LNCaP clone FGC (cell line): ENCODE measurements at regions not wholly inside any gene's neighbourhood (a gene's known extent, or its start where the extent isn't known, plus 50 kb on each side); places are given as distances from the start of the nearest gene placed in this dataset.
A peak's percentile ranks its signal among the peaks of the same experiment; 100 is the strongest.
"Not testable (repeated sequence)": the region's sequence is repeated elsewhere in the genome, so short reads cannot be mapped to it uniquely, and the experiment has no call there.

Experiments used
- DNase-seq: peaks from one replicate; pipeline ENCODE4 v3.0.0-alpha.2; 2011; ENCODE audit warnings: low read depth
- H3K4me3 ChIP-seq: 2 replicates; pipeline ENCODE4 v1.5.1; 2011; ENCODE audit warnings: mild to moderate bottlenecking, low read depth, low read length, control low read depth
- TF ChIP-seq, protein P1 (sequence below): IDR thresholded peaks from 2 replicates; pipeline ENCODE4 v1.5.1; 2012; ENCODE audit warnings: mild to moderate bottlenecking; ENCODE audit not compliant: control insufficient read depth, insufficient read depth; ENCODE audit errors: extremely low read depth

DNA sequence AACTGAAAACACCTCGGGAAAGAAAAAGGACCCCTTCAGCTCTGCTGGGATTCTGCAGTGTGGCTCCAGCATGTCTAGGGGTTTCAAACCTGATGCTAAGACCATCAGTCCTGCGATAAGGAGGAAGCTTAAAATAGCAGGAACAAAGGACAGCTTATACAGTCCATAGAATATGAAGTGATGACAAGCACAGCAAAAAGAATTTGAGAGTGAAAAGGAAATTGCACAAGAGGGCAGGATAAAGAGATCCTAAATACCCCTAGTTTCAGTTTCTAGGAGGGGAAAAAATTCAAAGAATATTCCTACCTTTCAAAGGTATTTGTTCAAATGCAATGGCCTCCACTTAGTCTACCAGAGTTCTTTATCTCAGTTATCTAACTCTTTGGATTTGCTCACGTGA lies 171.4 kb downstream of the TGFB2 start:
- TF ChIP-seq, protein P1, sequence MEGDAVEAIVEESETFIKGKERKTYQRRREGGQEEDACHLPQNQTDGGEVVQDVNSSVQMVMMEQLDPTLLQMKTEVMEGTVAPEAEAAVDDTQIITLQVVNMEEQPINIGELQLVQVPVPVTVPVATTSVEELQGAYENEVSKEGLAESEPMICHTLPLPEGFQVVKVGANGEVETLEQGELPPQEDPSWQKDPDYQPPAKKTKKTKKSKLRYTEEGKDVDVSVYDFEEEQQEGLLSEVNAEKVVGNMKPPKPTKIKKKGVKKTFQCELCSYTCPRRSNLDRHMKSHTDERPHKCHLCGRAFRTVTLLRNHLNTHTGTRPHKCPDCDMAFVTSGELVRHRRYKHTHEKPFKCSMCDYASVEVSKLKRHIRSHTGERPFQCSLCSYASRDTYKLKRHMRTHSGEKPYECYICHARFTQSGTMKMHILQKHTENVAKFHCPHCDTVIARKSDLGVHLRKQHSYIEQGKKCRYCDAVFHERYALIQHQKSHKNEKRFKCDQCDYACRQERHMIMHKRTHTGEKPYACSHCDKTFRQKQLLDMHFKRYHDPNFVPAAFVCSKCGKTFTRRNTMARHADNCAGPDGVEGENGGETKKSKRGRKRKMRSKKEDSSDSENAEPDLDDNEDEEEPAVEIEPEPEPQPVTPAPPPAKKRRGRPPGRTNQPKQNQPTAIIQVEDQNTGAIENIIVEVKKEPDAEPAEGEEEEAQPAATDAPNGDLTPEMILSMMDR, result no peak
- no peak for DNase-seq
- H3K4me3 ChIP-seq, result no peak overlapping the region

DNA sequence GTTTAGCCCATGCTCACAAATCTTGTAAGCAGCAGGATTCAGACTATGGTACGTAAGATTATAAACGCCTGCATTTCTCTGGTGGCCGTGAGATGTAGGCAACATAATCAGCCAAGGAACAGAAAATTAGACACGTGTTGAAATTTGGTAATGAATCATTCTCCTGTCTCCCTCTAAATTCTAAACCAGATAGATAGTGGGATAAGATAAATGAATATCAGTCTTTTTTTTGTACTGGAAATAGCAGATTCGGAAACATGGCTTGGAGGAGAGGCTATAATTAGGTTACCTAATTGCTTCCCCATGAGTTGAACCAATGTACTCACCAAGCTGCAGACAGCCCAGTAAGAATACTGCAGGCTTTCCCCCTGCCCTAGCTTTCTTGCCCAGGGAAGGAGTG lies 172.3 kb downstream of the TGFB2 start:
- H3K4me3 ChIP-seq, result no peak overlapping the region
- TF ChIP-seq, protein P1, result no peak
- DNase-seq, result no peak

DNA sequence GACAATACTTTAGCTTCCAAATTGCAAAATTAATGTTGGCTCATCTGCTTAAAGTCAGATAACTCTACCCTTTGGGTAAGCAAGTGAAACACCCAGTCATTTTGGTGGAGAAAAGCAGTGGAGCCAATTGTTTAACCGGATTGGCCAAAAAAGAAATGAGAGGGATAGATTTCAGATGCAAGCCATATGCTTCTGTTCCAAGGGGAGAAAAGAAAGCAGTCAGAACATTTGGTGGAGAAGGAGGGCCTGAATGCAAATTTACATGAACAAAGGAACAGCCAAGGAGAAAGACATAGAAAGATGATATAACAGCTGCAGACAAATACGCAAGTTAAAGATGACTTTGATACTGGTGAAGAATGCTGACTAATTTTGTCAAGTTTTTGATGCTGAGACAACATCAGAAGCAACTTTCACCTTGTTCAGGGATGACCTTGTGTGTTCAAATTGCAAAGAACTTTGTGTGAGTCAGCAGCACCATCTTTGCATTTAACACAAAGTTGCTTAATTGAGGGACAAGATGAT lies 173.1 kb downstream of the TGFB2 start:
- no peak for DNase-seq
- H3K4me3 ChIP-seq, result no peak overlapping the region

DNA sequence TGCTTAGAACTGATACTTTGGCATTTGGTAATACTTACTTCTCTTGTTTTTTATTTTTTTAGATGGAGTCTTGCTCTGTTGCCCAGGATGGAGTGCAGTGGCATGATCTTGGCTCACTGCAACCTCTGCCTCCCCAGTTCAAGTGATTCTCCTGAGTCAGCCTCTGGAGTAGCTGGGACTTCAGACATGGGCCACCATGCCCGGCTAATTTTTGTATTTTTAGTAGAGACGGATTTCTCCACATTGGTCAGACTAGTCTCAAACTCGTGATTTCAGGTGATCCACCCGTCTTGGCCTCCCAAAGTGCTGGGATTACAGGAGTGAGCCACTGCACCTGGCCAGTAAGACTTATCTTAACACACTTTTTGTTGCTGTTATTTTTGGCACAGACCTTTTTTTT lies 175.5 kb downstream of the TGFB2 start:
- not testable (repeated sequence) for H3K4me3 ChIP-seq, DNase-seq

More for the DNA sequence above, 173.1 kb downstream of the TGFB2 start:
- TF ChIP-seq, protein P1, result no peak

DNA sequence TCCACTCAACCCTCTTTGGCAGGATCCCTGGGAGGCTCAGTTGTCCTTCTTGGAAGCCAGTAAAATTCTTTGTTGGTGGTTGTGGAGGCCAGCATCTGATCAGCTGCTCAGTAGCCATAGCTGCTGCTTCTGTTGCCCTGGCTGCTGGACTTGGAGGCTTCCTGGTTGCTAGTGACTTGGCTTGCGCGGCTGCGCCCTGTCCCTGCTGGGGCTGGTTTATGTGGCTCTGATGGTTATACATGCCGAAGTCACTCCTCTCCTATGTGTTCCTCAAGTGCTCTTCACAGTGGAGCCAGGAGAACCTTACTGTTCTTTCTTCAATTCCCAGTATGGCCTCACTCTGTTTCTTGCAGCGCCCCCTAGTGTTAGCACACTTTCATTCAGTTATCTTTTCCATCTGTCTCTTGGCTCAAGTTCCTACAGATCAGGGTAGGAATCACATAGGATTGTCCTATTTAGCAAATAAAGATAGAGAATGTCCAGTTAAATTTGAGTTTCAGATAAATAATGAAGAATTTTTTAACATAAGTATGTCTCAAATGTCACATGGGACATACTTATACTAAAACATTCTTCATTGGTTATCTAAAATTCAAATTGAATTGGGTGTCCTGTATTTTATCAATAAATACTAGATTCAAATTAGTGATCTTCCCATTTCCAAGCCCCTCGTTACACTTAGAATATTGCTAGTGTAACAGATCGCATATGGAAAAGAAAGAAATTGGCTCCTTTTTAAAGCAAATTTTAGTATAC lies 176.5 kb downstream of the TGFB2 start:
- DNase-seq, result no peak
- TF ChIP-seq, protein P1, result peak; percentile 42
- H3K4me3 ChIP-seq, result no peak overlapping the region

DNA sequence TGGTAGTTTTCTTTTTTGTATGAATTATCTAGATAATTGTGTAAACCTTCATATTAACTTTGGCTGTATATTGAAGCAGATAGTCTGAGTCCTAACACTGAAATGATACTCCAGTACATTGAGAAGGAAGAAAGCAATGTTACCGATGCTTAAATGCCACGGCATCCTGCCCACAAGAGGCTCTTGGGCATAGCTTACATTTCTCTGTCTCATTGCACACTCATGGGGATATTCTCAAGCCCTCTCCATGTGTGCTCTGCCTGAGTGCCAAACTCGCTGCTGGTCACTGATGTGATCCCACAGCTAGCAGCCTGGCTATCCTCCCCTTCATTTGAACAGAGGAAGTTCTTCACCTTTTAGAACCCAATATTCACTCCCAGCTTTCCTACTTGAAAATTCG lies 179.4 kb downstream of the TGFB2 start:
- no peak overlapping the region for H3K4me3 ChIP-seq
- DNase-seq, result no peak
- TF ChIP-seq, protein P1, result no peak

DNA sequence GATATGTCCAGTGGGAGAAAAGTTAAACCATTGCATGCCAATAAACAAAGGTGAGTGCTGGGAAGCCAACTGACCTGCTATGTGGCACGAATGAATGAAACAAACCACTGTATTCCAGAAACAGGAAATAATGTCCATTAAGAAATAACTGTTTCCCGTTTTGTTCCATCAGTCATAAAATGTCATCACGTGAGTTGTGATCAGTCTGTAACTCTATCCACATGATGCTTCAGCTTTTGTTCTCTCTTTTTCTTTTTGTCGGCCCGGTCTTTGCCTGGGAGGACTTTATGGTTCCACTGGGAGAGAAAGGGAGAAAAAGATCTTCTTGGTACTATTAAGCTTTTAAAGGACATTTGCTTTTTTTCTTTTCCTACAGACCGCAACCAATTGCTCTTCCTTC lies 179.9 kb downstream of the TGFB2 start:
- no peak for DNase-seq
- H3K4me3 ChIP-seq, result no peak overlapping the region
- TF ChIP-seq, protein P1, result no peak
